ENCODE measurements at regions not wholly inside any gene's neighbourhood (a gene's known extent, or its start where the extent isn't known, plus 50 kb on each side); places are given as distances from the start of the nearest gene placed in this dataset.

- no peak overlapping the region for H2BK5ac ChIP-seq (ENCODE audit: insufficient read length, low read length)
- no peaks in the 10 kb centered on the region for H3K79me1 ChIP-seq (ENCODE audit: insufficient read depth, low read depth, low read length, poor library complexity, severe bottlenecking)
- DNase-seq = no peak
- H2BK120ac ChIP-seq (ENCODE audit: low read depth, low read length, poor library complexity, severe bottlenecking) = no peak overlapping the region
- Mint-ChIP-seq H3K27ac (no peak overlapping the region), H3K4me3 (no peak overlapping the region), H3K9me3 (peaks cover 0 to 2% of the 10 kb centered on the region in 2 experiments; a peak in 1 of 5 replicates), H3K4me1 (no peaks in the 10 kb centered on the region), H3K27me3 (ENCODE audit: low read depth) (no peaks in the 10 kb centered on the region), H3K36me3 (ENCODE audit: insufficient read depth in 1 of 3, low read depth in 3 of 3) (no peaks in the 10 kb centered on the region)
- no peaks in the 10 kb centered on the region for H3K79me2 ChIP-seq (ENCODE audit: insufficient read depth, low read length)
- no peak overlapping the region for H2AK5ac ChIP-seq (ENCODE audit: insufficient read length, low read length)
- no peak overlapping the region for H4K5ac ChIP-seq (ENCODE audit: insufficient read length, low read depth, low read length)
- H4K91ac ChIP-seq (ENCODE audit: insufficient read length, low read depth, low read length) = no peak overlapping the region
- H2BK20ac ChIP-seq (ENCODE audit: low read depth, low read length, poor library complexity, severe bottlenecking) = no peak overlapping the region
- TF ChIP-seq, protein P1, sequence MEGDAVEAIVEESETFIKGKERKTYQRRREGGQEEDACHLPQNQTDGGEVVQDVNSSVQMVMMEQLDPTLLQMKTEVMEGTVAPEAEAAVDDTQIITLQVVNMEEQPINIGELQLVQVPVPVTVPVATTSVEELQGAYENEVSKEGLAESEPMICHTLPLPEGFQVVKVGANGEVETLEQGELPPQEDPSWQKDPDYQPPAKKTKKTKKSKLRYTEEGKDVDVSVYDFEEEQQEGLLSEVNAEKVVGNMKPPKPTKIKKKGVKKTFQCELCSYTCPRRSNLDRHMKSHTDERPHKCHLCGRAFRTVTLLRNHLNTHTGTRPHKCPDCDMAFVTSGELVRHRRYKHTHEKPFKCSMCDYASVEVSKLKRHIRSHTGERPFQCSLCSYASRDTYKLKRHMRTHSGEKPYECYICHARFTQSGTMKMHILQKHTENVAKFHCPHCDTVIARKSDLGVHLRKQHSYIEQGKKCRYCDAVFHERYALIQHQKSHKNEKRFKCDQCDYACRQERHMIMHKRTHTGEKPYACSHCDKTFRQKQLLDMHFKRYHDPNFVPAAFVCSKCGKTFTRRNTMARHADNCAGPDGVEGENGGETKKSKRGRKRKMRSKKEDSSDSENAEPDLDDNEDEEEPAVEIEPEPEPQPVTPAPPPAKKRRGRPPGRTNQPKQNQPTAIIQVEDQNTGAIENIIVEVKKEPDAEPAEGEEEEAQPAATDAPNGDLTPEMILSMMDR (conservative IDR thresholded peaks at IDR 0.05) = no peak
- WGBS (ENCODE audit: extremely low coverage, insufficient read length, low lambda C conversion rate) = no CpG with 5 or more reads among the region's 2 CpGs
- no peak overlapping the region for H3K23ac ChIP-seq (ENCODE audit: insufficient read length, low read depth, low read length)
- no peaks in the 10 kb centered on the region for H3K4me1 ChIP-seq (ENCODE audit: insufficient read depth, low read length)
- H3K4ac ChIP-seq (ENCODE audit: low read depth, low read length) = no peak overlapping the region
- H3K23me2 ChIP-seq (ENCODE audit: insufficient read length, low read depth, low read length, poor library complexity, severe bottlenecking) = no peaks in the 10 kb centered on the region
- H3K27ac ChIP-seq (ENCODE audit: insufficient read length, low read depth, low read length) = no peak overlapping the region
- H3K9ac ChIP-seq (ENCODE audit: extremely low read depth, insufficient read length, low read length) = no peak overlapping the region
- H2BK12ac ChIP-seq (ENCODE audit: insufficient read length, low read depth, low read length) = no peak overlapping the region
- no peak overlapping the region for H3K14ac ChIP-seq (ENCODE audit: insufficient read depth, low read length)
- no peaks in the 10 kb centered on the region for H3K27me3 ChIP-seq (ENCODE audit: insufficient read depth, low read length)
- no peaks in the 10 kb centered on the region for H3K9me3 ChIP-seq (ENCODE audit: control insufficient read depth, low read depth, low read length)
- H3K18ac ChIP-seq (ENCODE audit: insufficient read length, low read depth, low read length) = no peak overlapping the region
- no peak overlapping the region for H2BK15ac ChIP-seq (ENCODE audit: low read depth, low read length)
- no peak overlapping the region for H3K56ac ChIP-seq (ENCODE audit: insufficient read length, low read depth, low read length)
- H3T11ph ChIP-seq (ENCODE audit: low read length) = no peak overlapping the region
- H4K20me1 ChIP-seq (ENCODE audit: control insufficient read depth, insufficient read depth, insufficient read length) = no peaks in the 10 kb centered on the region
- no peak overlapping the region for H4K8ac ChIP-seq (replicated peaks; ENCODE audit: insufficient read length, low read depth, low read length)
- no peak overlapping the region for H2AFZ ChIP-seq (ENCODE audit: low read length)
- H3K4me2 ChIP-seq (ENCODE audit: insufficient read depth, insufficient read length, low read length) = no peak overlapping the region
Observed at GRCh38 chr4:174091130-174091529, 192.3 kb downstream of the FBXO8 start.
